Thyroid gland (tissue), 4 donors: ENCODE measurements at regions not wholly inside any gene's neighbourhood (a gene's known extent, or its start where the extent isn't known, plus 50 kb on each side); places are given as distances from the start of the nearest gene placed in this dataset.

Source experiments
- DNase-seq, 2 donors: peaks; one replicate each; pipeline ENCODE4 v3.0.0-alpha.2; 2019
- H3K27ac ChIP-seq, 3 donors: fragments of 200-600 bp; sonication (generic); 1 replicate in 2 of 3; 2 replicates in 1 of 3; pipeline ENCODE4 v1.5.1; 2016 to 2019; ENCODE audit warnings: mild to moderate bottlenecking in 1 of 3, moderate library complexity in 1 of 3
- H3K27me3 ChIP-seq: fragments of 200-600 bp; sonication (generic); one replicate; pipeline ENCODE4 v1.5.1; 2019
- H3K36me3 ChIP-seq, 2 donors: fragments of 200-600 bp; sonication (generic); one replicate each; pipeline ENCODE4 v1.5.1; 2016 to 2019
- H3K4me1 ChIP-seq, 2 donors: fragments of 200-600 bp; sonication (generic); one replicate each; pipeline ENCODE4 v1.5.1; 2017 to 2019
- H3K4me3 ChIP-seq, 3 donors: fragments of 200-600 bp; sonication (generic); replicated peaks in 1 of 3; 1 replicate in 2 of 3; 2 replicates in 1 of 3; pipeline ENCODE4 v1.5.1; 2016; ENCODE audit warnings: mild to moderate bottlenecking in 1 of 3
- H3K9me3 ChIP-seq: fragments of 200-600 bp; sonication (generic); one replicate; pipeline ENCODE4 v1.5.1; 2017
- CTCF ChIP-seq, 6 experiments: fragments of 200-600 bp in 3 of 6; fragments of 450-650 bp in 3 of 6; sonication (generic) in 3 of 6; IDR thresholded peaks; one replicate each; pipeline ENCODE4 v1.5.1; 2016 to 2019; ENCODE audit warnings: antibody characterized with exemption in 6 of 6, mild to moderate bottlenecking in 2 of 6, inconsistent platforms in 1 of 6, moderate library complexity in 1 of 6
- POLR2A ChIP-seq, 2 donors: fragments of 450-650 bp; IDR thresholded peaks; one replicate each; pipeline ENCODE4 v1.6.1; 2017; ENCODE audit warnings: antibody characterized with exemption in 2 of 2, mild to moderate bottlenecking in 2 of 2, moderate library complexity in 1 of 2
- WGBS, 2 donors: methylation state at CpG; one replicate each; pipeline ENCODE4 v1.1.5; 2017; 5-methylcytosine and 5-hydroxymethylcytosine counted together
- intact Hi-C: fragments of 100-400 bp; cut with DNase I; formaldehyde crosslinking; loops from one replicate; pipeline ENCODE4 v1.15.1; 2023

GRCh38 chr6:165873976-165874375 lies 210.9 kb upstream of the PDE10A start:
- 58 to 88% methylated on average over 2 of the region's 2 CpGs for WGBS, 2 donors
- H3K4me1 ChIP-seq, result peaks cover 14 to 16% of the 10 kb centered on the region in 2 donors
- DNase-seq, result no peak
- TF ChIP-seq CTCF (IDR thresholded peaks at IDR 0.05), result no peak
- no peak for TF ChIP-seq POLR2A (IDR thresholded peaks at IDR 0.05)
- H3K27me3 ChIP-seq, result no peaks in the 10 kb centered on the region
- H3K27ac ChIP-seq, result no peak overlapping the region
- no peak overlapping the region for H3K4me3 ChIP-seq
- intact Hi-C loops, result no loop called here
- no peaks in the 10 kb centered on the region for H3K9me3 ChIP-seq
- no peaks in the 10 kb centered on the region for H3K36me3 ChIP-seq

GRCh38 chr6:165872811-165873210 lies 209.8 kb upstream of the PDE10A start:
- intact Hi-C loops, result no loop called here
- H3K4me1 ChIP-seq, result peaks cover 13 to 14% of the 10 kb centered on the region in 2 donors
- WGBS, 2 donors, result 85 to 94% methylated on average over 5 of the region's 5 CpGs
- H3K27ac ChIP-seq, result no peak overlapping the region
- no peak for DNase-seq
- TF ChIP-seq CTCF (IDR thresholded peaks at IDR 0.05), result no peak
- TF ChIP-seq POLR2A (IDR thresholded peaks at IDR 0.05), result no peak
- no peaks in the 10 kb centered on the region for H3K27me3 ChIP-seq
- no peaks in the 10 kb centered on the region for H3K9me3 ChIP-seq
- no peaks in the 10 kb centered on the region for H3K36me3 ChIP-seq
- H3K4me3 ChIP-seq, result no peak overlapping the region

GRCh38 chr6:165872311-165872710 lies 209.3 kb upstream of the PDE10A start:
- TF ChIP-seq POLR2A (IDR thresholded peaks at IDR 0.05) (no peak), CTCF (IDR thresholded peaks at IDR 0.05) (no peak)

GRCh38 chr6:165871571-165871970 lies 208.5 kb upstream of the PDE10A start:
- WGBS, 2 donors, result 91 to 92% methylated on average over 3 of the region's 3 CpGs

More at GRCh38 chr6:165872311-165872710, 209.3 kb upstream of the PDE10A start:
- DNase-seq, result no peak
- H3K9me3 ChIP-seq, result no peaks in the 10 kb centered on the region
- 86 to 95% methylated on average over 3 of the region's 3 CpGs for WGBS, 2 donors
- H3K27ac ChIP-seq, result no peak overlapping the region
- H3K27me3 ChIP-seq, result no peaks in the 10 kb centered on the region
- no peak overlapping the region for H3K4me3 ChIP-seq
- peaks cover 11 to 14% of the 10 kb centered on the region in 2 donors for H3K4me1 ChIP-seq
- intact Hi-C loops, result no loop called here
- H3K36me3 ChIP-seq, result no peaks in the 10 kb centered on the region

GRCh38 chr6:165869526-165869925 lies 206.5 kb upstream of the PDE10A start:
- H3K4me3 ChIP-seq, result no peak overlapping the region
- intact Hi-C loops, result no loop called here
- H3K4me1 ChIP-seq, result no peaks in the 10 kb centered on the region
- no peaks in the 10 kb centered on the region for H3K36me3 ChIP-seq
- no peak overlapping the region for H3K27ac ChIP-seq
- 91 to 94% methylated on average over 3 of the region's 3 CpGs for WGBS, 2 donors
- no peak for DNase-seq
- TF ChIP-seq POLR2A (IDR thresholded peaks at IDR 0.05), result no peak
- no peak for TF ChIP-seq CTCF (IDR thresholded peaks at IDR 0.05)
- no peaks in the 10 kb centered on the region for H3K9me3 ChIP-seq
- H3K27me3 ChIP-seq, result no peaks in the 10 kb centered on the region

More at GRCh38 chr6:165871571-165871970, 208.5 kb upstream of the PDE10A start:
- no peak for TF ChIP-seq POLR2A (IDR thresholded peaks at IDR 0.05)
- TF ChIP-seq CTCF (IDR thresholded peaks at IDR 0.05), result no peak
- DNase-seq, result no peak
- no peak overlapping the region for H3K27ac ChIP-seq
- peaks cover 4 to 9% of the 10 kb centered on the region in 2 donors for H3K4me1 ChIP-seq
- no peaks in the 10 kb centered on the region for H3K9me3 ChIP-seq
- H3K27me3 ChIP-seq, result no peaks in the 10 kb centered on the region
- H3K4me3 ChIP-seq, result no peak overlapping the region
- H3K36me3 ChIP-seq, result no peaks in the 10 kb centered on the region
- intact Hi-C loops, result no loop called here
